Keratinocyte (primary cell): ENCODE measurements at regions not wholly inside any gene's neighbourhood (a gene's known extent, or its start where the extent isn't known, plus 50 kb on each side); places are given as distances from the start of the nearest gene placed in this dataset.

Source experiments
- DNase-seq: peaks from one replicate; pipeline ENCODE4 v3.0.0-alpha.2; 2011; ENCODE audit warnings: low read depth, missing footprints, low spot score
- FAIRE-seq: peaks from 2 replicates; lab custom pipeline; 2011; peaks lifted over from hg19 to GRCh38; lab: Jason Lieb, UNC
- H2AFZ ChIP-seq: 2 replicates; pipeline ENCODE4 v1.6.0; 2012; ENCODE audit warnings: low read length, control low read depth, inconsistent platforms; ENCODE audit not compliant: control insufficient read depth
- H3K27ac ChIP-seq: 2 replicates; pipeline ENCODE4 v1.5.1; 2011; ENCODE audit warnings: low read length; ENCODE audit not compliant: control insufficient read depth, insufficient read depth
- H3K27me3 ChIP-seq: 3 replicates; pipeline ENCODE4 v1.6.0; 2011; ENCODE audit warnings: low read length; ENCODE audit not compliant: control insufficient read depth, insufficient read depth; ENCODE audit errors: extremely low read depth
- H3K36me3 ChIP-seq, 2 experiments: 2 replicates in 1 of 2; 3 replicates in 1 of 2; pipeline ENCODE4 v1.5.1; 2011; ENCODE audit warnings: low read length in 2 of 2, mild to moderate bottlenecking in 1 of 2; ENCODE audit not compliant: control insufficient read depth in 2 of 2, insufficient read depth in 2 of 2; ENCODE audit errors: extremely low read depth in 1 of 2
- H3K4me1 ChIP-seq: 3 replicates; pipeline ENCODE4 v1.5.1; 2011; ENCODE audit warnings: low read length; ENCODE audit not compliant: control insufficient read depth, insufficient read depth; ENCODE audit errors: extremely low read depth
- H3K4me2 ChIP-seq: 3 replicates; pipeline ENCODE4 v1.6.0; 2011; ENCODE audit warnings: low read depth, low read length; ENCODE audit not compliant: control insufficient read depth, insufficient read depth; ENCODE audit errors: extremely low read depth
- H3K4me3 ChIP-seq, 3 experiments: fragments of 200-600 bp in 1 of 3; sonication (generic) in 1 of 3; 2 replicates in 2 of 3; 3 replicates in 1 of 3; pipeline ENCODE4 v1.5.1; 2011 to 2016; ENCODE audit warnings: low read length in 3 of 3, mild to moderate bottlenecking in 3 of 3, control low read depth in 2 of 3, inconsistent platforms in 1 of 3, low read depth in 1 of 3, mixed read lengths in 1 of 3, mixed run types in 1 of 3, moderate library complexity in 1 of 3; ENCODE audit not compliant: control insufficient read depth in 2 of 3, insufficient read depth in 2 of 3; ENCODE audit errors: extremely low read depth in 1 of 3
- H3K79me2 ChIP-seq: 2 replicates; pipeline ENCODE4 v1.6.0; 2012; ENCODE audit warnings: low read length; ENCODE audit not compliant: control insufficient read depth, insufficient read depth
- H3K9ac ChIP-seq: 3 replicates; pipeline ENCODE4 v1.6.0; 2011; ENCODE audit warnings: low read length; ENCODE audit not compliant: control insufficient read depth, insufficient read depth; ENCODE audit errors: extremely low read depth
- H3K9me1 ChIP-seq: 3 replicates; pipeline ENCODE4 v1.6.0; 2011; ENCODE audit warnings: low read length; ENCODE audit not compliant: control insufficient read depth, insufficient read depth; ENCODE audit errors: extremely low read depth
- H3K9me3 ChIP-seq: 2 replicates; pipeline ENCODE4 v1.5.1; 2012; ENCODE audit warnings: low read depth, low read length; ENCODE audit not compliant: control insufficient read depth
- H4K20me1 ChIP-seq: 3 replicates; pipeline ENCODE4 v1.6.0; 2011; ENCODE audit warnings: low read length; ENCODE audit not compliant: control insufficient read depth, insufficient read depth; ENCODE audit errors: extremely low read depth
- EZH2 ChIP-seq: IDR thresholded peaks from one replicate; pipeline ENCODE4 v1.6.1; 2012; ENCODE audit warnings: inconsistent platforms, mild to moderate bottlenecking, low read length, moderate library complexity
- dilution Hi-C: fragments of 300-500 bp; cut with MboI; formaldehyde crosslinking; loops from one replicate; pipeline ENCODE4 v1.7.0; 2020; ENCODE audit warnings: low sequenced_read_pairs; ENCODE audit not compliant: extremely low pct_ligation_motif_present
- TF ChIP-seq, protein P1 (sequence below), 3 experiments: IDR thresholded peaks in 1 of 3; conservative IDR thresholded peaks in 1 of 3; optimal IDR thresholded peaks in 1 of 3; 2 replicates in 2 of 3; 3 replicates in 1 of 3; pipeline versions ENCODE3 to v1.5.1; 2011; ENCODE audit warnings: low read length in 3 of 3, mild to moderate bottlenecking in 3 of 3, moderate library complexity in 2 of 3, control low read depth in 1 of 3, inconsistent platforms in 1 of 3; ENCODE audit not compliant: insufficient read depth in 2 of 3; ENCODE audit errors: extremely low read depth in 1 of 3

DNA sequence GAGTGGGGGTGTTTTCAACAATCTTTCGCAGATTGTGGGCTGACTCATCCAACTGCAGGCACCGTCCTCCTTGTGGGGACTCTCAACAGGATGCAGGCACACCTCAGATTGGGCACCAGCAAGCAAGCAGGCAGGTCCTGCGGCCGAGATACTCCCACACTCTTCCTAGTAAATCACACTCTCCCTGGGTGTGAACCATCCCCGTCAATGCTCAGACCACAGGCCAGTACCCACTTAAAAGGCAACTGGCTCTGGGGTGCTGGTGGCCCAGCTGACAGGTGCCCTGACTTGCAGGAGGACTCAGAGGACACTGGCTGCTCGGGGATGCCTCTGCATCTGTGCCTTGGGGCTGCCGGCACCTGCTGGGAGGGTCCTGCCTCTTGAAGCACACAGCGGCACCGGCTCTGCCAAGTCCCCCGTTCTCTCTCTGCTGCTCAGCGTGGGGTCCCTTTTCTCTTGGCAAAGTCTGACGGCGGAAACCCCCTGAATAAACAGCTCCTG, 282.5 kb downstream of the CTTN start:
- Histone ChIP-seq H3K79me2 (no peaks in the 10 kb centered on the region), H3K9me1 (no peaks in the 10 kb centered on the region), H3K4me1 (no peaks in the 10 kb centered on the region), H3K27ac (no peak overlapping the region), H2AFZ (no peak overlapping the region), H3K27me3 (no peaks in the 10 kb centered on the region), H3K9me3 (peaks cover 17% of the 10 kb centered on the region), H3K36me3 (no peaks in the 10 kb centered on the region), H3K4me2 (no peak overlapping the region), H3K9ac (no peak overlapping the region), H4K20me1 (no peaks in the 10 kb centered on the region), H3K4me3 (no peak overlapping the region)
- no peak for TF ChIP-seq EZH2
- TF ChIP-seq, protein P1, sequence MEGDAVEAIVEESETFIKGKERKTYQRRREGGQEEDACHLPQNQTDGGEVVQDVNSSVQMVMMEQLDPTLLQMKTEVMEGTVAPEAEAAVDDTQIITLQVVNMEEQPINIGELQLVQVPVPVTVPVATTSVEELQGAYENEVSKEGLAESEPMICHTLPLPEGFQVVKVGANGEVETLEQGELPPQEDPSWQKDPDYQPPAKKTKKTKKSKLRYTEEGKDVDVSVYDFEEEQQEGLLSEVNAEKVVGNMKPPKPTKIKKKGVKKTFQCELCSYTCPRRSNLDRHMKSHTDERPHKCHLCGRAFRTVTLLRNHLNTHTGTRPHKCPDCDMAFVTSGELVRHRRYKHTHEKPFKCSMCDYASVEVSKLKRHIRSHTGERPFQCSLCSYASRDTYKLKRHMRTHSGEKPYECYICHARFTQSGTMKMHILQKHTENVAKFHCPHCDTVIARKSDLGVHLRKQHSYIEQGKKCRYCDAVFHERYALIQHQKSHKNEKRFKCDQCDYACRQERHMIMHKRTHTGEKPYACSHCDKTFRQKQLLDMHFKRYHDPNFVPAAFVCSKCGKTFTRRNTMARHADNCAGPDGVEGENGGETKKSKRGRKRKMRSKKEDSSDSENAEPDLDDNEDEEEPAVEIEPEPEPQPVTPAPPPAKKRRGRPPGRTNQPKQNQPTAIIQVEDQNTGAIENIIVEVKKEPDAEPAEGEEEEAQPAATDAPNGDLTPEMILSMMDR (optimal IDR thresholded peaks at IDR 0.05 in 1 of 3, IDR thresholded peaks at IDR 0.05 in 1 of 3, conservative IDR thresholded peaks at IDR 0.05 in 1 of 3; ENCODE audit: extremely low read depth in 1 of 3, insufficient read depth in 2 of 3, low read length in 3 of 3), result no peak
- DNase-seq (no peak), FAIRE-seq (no peak)
- dilution Hi-C loops, result no loop called here

DNA sequence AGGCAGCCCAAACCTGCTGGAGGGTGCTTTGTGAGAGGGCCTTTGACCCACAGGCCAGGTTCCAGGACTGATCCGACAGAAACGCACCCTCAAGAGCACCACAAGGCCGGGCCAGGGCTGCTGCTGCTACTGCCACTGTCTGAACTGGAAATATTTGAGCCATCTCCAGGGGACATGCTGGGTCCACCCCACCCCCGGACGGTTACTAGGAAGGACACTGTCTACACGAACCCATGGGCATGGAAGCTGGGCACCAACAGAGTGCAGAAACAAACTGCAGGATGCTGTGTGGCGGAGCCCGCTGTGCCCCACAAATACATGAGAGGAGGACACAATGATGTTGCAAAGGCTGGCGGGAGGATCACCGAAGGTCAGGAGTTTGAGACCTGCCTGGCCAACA, 283.7 kb downstream of the CTTN start:
- no peak overlapping the region for H3K4me2 ChIP-seq
- H3K9ac ChIP-seq, result no peak overlapping the region
- H3K36me3 ChIP-seq, result no peaks in the 10 kb centered on the region
- H3K27me3 ChIP-seq, result no peaks in the 10 kb centered on the region
- H3K4me1 ChIP-seq, result no peaks in the 10 kb centered on the region
- H2AFZ ChIP-seq, result no peak overlapping the region
- H3K9me3 ChIP-seq, result peaks cover 17% of the 10 kb centered on the region
- dilution Hi-C loops, result no loop called here
- H3K4me3 ChIP-seq, result no peak overlapping the region
- H3K79me2 ChIP-seq, result no peaks in the 10 kb centered on the region
- no peaks in the 10 kb centered on the region for H3K9me1 ChIP-seq
- no peak for FAIRE-seq
- no peak for TF ChIP-seq EZH2
- TF ChIP-seq, protein P1 (optimal IDR thresholded peaks at IDR 0.05 in 1 of 3, IDR thresholded peaks at IDR 0.05 in 1 of 3, conservative IDR thresholded peaks at IDR 0.05 in 1 of 3; ENCODE audit: extremely low read depth in 1 of 3, insufficient read depth in 2 of 3, low read length in 3 of 3), result no peak
- no peaks in the 10 kb centered on the region for H4K20me1 ChIP-seq
- DNase-seq, result no peak
- no peak overlapping the region for H3K27ac ChIP-seq
